ENCODE measurements at regions not wholly inside any gene's neighbourhood (a gene's known extent, or its start where the extent isn't known, plus 50 kb on each side); places are given as distances from the start of the nearest gene placed in this dataset.

DNA sequence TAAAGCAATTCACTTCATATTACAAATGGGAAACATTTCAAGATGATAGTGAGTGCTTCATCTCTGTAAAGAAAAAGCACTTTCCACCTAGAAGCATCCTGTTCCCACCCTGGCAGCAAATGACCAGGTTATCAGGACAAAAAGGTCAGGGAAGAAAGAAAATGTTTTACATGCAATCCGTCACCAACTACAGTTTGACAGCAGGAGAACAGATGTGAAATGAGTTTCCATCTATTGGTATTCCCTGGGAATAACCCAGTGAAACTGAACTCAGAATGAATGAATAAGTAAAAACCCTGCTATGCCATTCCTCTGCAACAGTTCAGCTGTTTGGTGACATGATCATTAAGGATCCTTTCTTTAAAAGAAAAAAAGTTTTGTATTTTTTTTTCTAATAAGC, 67.6 kb downstream of the HTR1A start:
- Mint-ChIP-seq H3K27ac (no peak overlapping the region), H3K36me3 (no peaks in the 10 kb centered on the region), H3K4me3 (no peak overlapping the region), H3K27me3 (no peaks in the 10 kb centered on the region), H3K4me1 (no peaks in the 10 kb centered on the region), H3K9me3 (peaks cover 0 to 25% (median 4%) of the 10 kb centered on the region in 9 donors)
- DNase-seq: no peak
- no peak for ATAC-seq
- POLR2A ChIA-PET: no interaction called here

- H3K4me3 Mint-ChIP-seq: no peak overlapping the region
- no peaks in the 10 kb centered on the region for H3K27me3 Mint-ChIP-seq
- ATAC-seq (no peak), DNase-seq (no peak)
- H3K4me1 Mint-ChIP-seq: no peaks in the 10 kb centered on the region
- H3K27ac Mint-ChIP-seq: no peak overlapping the region
- POLR2A ChIA-PET: no interaction called here
- no peaks in the 10 kb centered on the region for H3K36me3 Mint-ChIP-seq
- H3K9me3 Mint-ChIP-seq: peaks cover 0 to 9% (median 0%) of the 10 kb centered on the region in 9 donors
These were observed 83.5 kb downstream of the HTR1A start for GRCh38 chr5:63878788-63879187.

DNA sequence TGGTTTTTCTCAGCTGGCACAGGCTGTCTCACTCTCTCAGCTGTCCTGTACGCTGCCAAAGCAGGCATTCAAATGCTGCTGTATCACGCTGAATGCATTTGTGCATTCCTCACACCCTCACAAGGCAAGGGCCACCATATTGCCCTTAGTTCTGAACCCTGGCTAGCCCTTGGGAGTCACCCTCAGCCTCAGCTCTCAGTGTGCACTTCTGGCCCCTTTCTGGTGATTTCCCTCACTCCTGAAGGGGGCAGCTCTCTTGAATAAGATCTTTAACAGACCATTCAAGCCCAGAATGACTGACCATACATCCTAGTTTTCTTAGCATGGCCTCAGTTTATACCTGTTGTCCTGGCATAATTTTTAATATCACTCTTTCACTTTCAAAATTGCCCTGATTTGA, 84.3 kb downstream of the HTR1A start:
- Mint-ChIP-seq H3K4me1 (no peaks in the 10 kb centered on the region), H3K9me3 (peaks cover 0 to 9% (median 0%) of the 10 kb centered on the region in 9 donors), H3K4me3 (no peak overlapping the region), H3K27ac (no peak overlapping the region), H3K27me3 (no peaks in the 10 kb centered on the region), H3K36me3 (no peaks in the 10 kb centered on the region)
- POLR2A ChIA-PET: no interaction called here
- DNase-seq (no peak), ATAC-seq (no peak)

GRCh38 chr5:63860379-63860778, 101.9 kb downstream of the HTR1A start:
- POLR2A ChIA-PET: no interaction called here
- no peak for ATAC-seq
- DNase-seq: no peak
- peaks cover 0 to 12% (median 0%) of the 10 kb centered on the region in 3 donors for H3K36me3 Mint-ChIP-seq
- H3K27ac Mint-ChIP-seq: no peak overlapping the region
- H3K4me1 Mint-ChIP-seq: no peaks in the 10 kb centered on the region
- H3K27me3 Mint-ChIP-seq: no peaks in the 10 kb centered on the region
- peaks cover 14 to 44% (median 23%) of the 10 kb centered on the region in 9 donors for H3K9me3 Mint-ChIP-seq
- no peak overlapping the region for H3K4me3 Mint-ChIP-seq

- H3K4me1 Mint-ChIP-seq: no peaks in the 10 kb centered on the region
- DNase-seq (no peak), ATAC-seq (no peak)
- no peaks in the 10 kb centered on the region for H3K27me3 Mint-ChIP-seq
- H3K4me3 Mint-ChIP-seq: no peak overlapping the region
- peaks cover 0 to 24% (median 10%) of the 10 kb centered on the region in 9 donors for H3K9me3 Mint-ChIP-seq
- peaks cover 0 to under 1% (median 0%) of the 10 kb centered on the region in 3 donors for H3K36me3 Mint-ChIP-seq
- no peak overlapping the region for H3K27ac Mint-ChIP-seq
- POLR2A ChIA-PET: no interaction called here
These were observed 108.2 kb downstream of the HTR1A start for GRCh38 chr5:63854076-63854475.

DNA sequence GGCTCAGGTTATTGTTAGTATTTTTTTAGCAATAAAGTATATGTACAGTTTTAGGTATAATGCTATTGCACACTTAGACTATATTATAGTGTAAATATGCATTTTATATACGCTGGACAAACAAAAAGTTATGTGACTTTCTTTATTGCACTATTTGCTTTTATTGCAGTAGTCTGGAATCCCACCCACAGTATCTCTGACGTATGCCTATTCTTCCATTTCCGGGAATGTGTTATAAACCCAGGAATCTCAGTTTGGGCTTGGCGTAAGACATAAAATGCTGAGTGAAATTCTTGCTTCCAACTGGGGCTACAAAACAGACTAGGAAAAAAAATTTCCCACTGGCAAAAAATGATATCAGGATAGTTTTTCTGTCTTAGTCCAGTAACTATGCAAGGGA, 119.1 kb downstream of the HTR1A start:
- Mint-ChIP-seq H3K27me3 (no peaks in the 10 kb centered on the region), H3K36me3 (no peaks in the 10 kb centered on the region), H3K9me3 (peaks cover 0 to 13% (median 4%) of the 10 kb centered on the region in 9 donors), H3K4me1 (no peaks in the 10 kb centered on the region), H3K27ac (no peak overlapping the region), H3K4me3 (no peak overlapping the region)
- DNase-seq: no peak
- POLR2A ChIA-PET: no interaction called here
- ATAC-seq: no peak

DNA sequence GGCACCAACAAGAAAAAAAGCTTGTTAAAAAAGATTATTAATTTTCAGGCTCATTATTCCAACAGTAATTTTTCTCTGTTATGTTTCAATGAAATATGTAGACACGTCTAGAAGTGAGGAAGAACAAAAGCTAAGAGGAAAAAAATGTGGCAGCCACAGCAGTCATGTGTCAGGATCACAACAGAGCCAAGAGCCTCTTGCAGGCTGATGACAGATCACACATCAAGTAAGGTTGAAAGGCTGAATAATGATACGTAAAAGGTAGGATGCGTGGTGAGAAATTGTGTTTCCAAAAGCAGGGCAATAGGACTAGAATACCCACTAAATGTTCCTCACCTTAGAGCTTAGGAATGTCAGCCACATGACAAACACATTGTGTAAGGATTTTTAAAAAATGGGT, 124.8 kb downstream of the HTR1A start:
- Mint-ChIP-seq H3K36me3 (no peaks in the 10 kb centered on the region), H3K9me3 (peaks cover 0 to 9% (median 3%) of the 10 kb centered on the region in 9 donors), H3K4me1 (no peaks in the 10 kb centered on the region), H3K27me3 (no peaks in the 10 kb centered on the region), H3K27ac (no peak overlapping the region), H3K4me3 (no peak overlapping the region)
- DNase-seq (no peak), ATAC-seq (no peak)
- POLR2A ChIA-PET: no interaction called here

DNA sequence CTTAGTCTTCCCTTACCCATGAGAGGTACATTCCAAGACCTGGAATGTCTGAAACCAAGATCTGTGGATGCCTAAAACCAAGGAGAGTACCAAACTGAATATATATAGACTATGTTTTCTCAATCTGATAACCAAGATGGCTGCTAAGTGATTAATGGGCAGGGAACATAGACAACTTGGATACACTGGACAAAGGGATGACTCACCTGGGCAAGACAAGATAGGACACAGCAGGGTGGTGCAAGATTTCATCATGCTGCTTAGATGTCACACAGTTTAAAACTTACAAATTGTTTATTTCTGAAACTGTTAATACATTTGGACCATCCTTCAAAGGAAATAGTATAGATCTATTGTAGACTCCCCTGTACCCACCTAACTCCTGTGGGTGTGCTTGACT, 130.9 kb downstream of the HTR1A start:
- ATAC-seq: no peak
- POLR2A ChIA-PET: no interaction called here

GRCh38 chr5:63825984-63826383, 136.3 kb downstream of the HTR1A start:
- Mint-ChIP-seq H3K27ac (no peak overlapping the region), H3K4me1 (no peaks in the 10 kb centered on the region), H3K4me3 (no peak overlapping the region), H3K36me3 (no peaks in the 10 kb centered on the region), H3K27me3 (no peaks in the 10 kb centered on the region), H3K9me3 (peaks cover 0 to 21% (median 5%) of the 10 kb centered on the region in 9 donors)
- DNase-seq: no peak
- POLR2A ChIA-PET: no interaction called here
- ATAC-seq: no peak

More for the DNA sequence above, 130.9 kb downstream of the HTR1A start:
- no peaks in the 10 kb centered on the region for H3K36me3 Mint-ChIP-seq
- H3K4me3 Mint-ChIP-seq: no peak overlapping the region
- no peaks in the 10 kb centered on the region for H3K27me3 Mint-ChIP-seq
- DNase-seq: no peak
- peaks cover 0 to 17% (median 6%) of the 10 kb centered on the region in 9 donors for H3K9me3 Mint-ChIP-seq
- no peaks in the 10 kb centered on the region for H3K4me1 Mint-ChIP-seq
- no peak overlapping the region for H3K27ac Mint-ChIP-seq

GRCh38 chr5:63823583-63823982, 138.7 kb downstream of the HTR1A start:
- POLR2A ChIA-PET: no interaction called here
- Mint-ChIP-seq H3K4me1 (no peaks in the 10 kb centered on the region), H3K4me3 (no peak overlapping the region), H3K9me3 (peaks cover 0 to 18% (median 2%) of the 10 kb centered on the region in 9 donors), H3K36me3 (no peaks in the 10 kb centered on the region), H3K27me3 (no peaks in the 10 kb centered on the region), H3K27ac (no peak overlapping the region)
- no peak for ATAC-seq
- no peak for DNase-seq

DNA sequence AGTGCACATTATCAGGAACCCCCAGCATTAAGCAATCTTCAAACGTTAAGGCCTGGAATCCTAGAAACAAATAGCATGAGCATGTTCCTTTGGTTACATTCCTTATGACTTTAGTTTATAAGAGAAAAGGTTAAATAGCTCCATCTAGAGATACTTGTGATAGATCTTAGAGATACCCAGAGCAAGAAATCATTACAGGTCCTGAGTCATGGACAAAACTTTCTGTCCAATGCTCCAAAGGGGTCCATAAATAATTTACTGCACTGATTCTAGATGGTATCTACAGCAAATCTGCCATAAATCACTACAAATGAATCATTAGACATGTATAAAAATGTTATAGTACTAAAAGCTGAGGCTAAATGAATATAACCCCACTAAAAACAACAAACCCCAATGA, 139.6 kb downstream of the HTR1A start:
- peaks cover 0 to 9% (median 2%) of the 10 kb centered on the region in 9 donors for H3K9me3 Mint-ChIP-seq
- no peaks in the 10 kb centered on the region for H3K4me1 Mint-ChIP-seq
- H3K36me3 Mint-ChIP-seq: no peaks in the 10 kb centered on the region
- H3K27ac Mint-ChIP-seq: no peak overlapping the region
- no peak overlapping the region for H3K4me3 Mint-ChIP-seq
- ATAC-seq (no peak), DNase-seq (no peak)
- no peaks in the 10 kb centered on the region for H3K27me3 Mint-ChIP-seq
- POLR2A ChIA-PET: no interaction called here

- no peak overlapping the region for H3K27ac Mint-ChIP-seq
- peaks cover 0 to 13% (median 7%) of the 10 kb centered on the region in 9 donors for H3K9me3 Mint-ChIP-seq
- no peak for ATAC-seq
- H3K27me3 Mint-ChIP-seq: no peaks in the 10 kb centered on the region
- H3K4me3 Mint-ChIP-seq: no peak overlapping the region
- no peaks in the 10 kb centered on the region for H3K4me1 Mint-ChIP-seq
- DNase-seq: no peak
- H3K36me3 Mint-ChIP-seq: no peaks in the 10 kb centered on the region
- POLR2A ChIA-PET: no interaction called here
These were observed 141.7 kb downstream of the HTR1A start for GRCh38 chr5:63820577-63820976.

DNA sequence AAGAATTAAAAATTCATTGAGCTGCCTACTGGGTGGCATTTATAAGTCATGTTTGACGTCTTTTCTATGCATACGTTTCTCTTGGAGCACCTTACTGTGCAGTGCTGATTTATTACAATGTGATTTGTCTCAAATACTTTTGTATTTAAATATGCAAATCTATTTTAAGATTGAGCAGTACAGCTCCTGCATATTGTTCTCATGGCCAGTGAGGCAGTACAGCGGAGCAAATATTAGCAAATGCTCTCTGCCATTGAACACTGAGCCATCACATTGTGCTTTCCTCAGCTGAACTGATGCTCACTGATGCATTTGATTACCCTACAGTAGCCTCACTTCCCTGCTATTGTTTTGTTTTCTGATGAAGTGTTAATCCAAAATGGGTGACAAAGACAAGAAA, 149.6 kb downstream of the HTR1A start:
- POLR2A ChIA-PET: no interaction called here
- H3K9me3 Mint-ChIP-seq: peaks cover 11 to 33% (median 20%) of the 10 kb centered on the region in 9 donors
- ATAC-seq: no peak
- no peak overlapping the region for H3K27ac Mint-ChIP-seq
- no peak overlapping the region for H3K4me3 Mint-ChIP-seq
- no peaks in the 10 kb centered on the region for H3K4me1 Mint-ChIP-seq
- no peaks in the 10 kb centered on the region for H3K27me3 Mint-ChIP-seq
- H3K36me3 Mint-ChIP-seq: peaks cover 0 to 10% (median 0%) of the 10 kb centered on the region in 3 donors
- DNase-seq: no peak

DNA sequence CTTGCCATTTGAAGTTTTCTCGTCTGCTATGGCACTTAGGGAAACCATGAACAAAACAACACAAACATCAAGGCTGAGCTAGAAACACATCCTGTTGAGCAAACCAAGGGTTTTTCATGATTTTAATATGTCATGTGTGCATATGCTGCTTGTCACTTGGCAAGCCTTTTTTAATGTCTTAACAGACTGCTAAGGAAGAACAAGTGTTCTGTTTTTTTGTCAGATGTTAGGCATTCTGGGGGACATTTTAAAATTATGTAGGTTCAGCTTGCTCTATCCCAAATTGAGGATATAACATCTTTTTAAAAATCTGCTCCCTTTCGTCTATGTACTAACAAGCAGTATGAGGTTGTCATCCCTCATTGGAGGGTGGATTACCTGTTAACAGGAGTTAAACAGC, 150.3 kb downstream of the HTR1A start:
- Mint-ChIP-seq H3K9me3 (peaks cover 11 to 33% (median 20%) of the 10 kb centered on the region in 9 donors), H3K27ac (no peak overlapping the region), H3K36me3 (peaks cover 0 to 10% (median 0%) of the 10 kb centered on the region in 3 donors), H3K4me1 (no peaks in the 10 kb centered on the region), H3K4me3 (no peak overlapping the region), H3K27me3 (no peaks in the 10 kb centered on the region)
- no peak for ATAC-seq
- no peak for DNase-seq
- POLR2A ChIA-PET: no interaction called here

All from naive thymus-derived CD8-positive, alpha-beta T cell (primary cell).